Activated naive CD8-positive, alpha-beta T cell treated with anti-CD3 and anti-CD28 coated beads for 36 hours (primary cell): ENCODE measurements at regions not wholly inside any gene's neighbourhood (a gene's known extent, or its start where the extent isn't known, plus 50 kb on each side); places are given as distances from the start of the nearest gene placed in this dataset.

Experiments used
- DNase-seq: peaks from one replicate; pipeline ENCODE4 v3.0.0; 2021
- H3K27ac Mint-ChIP-seq: one replicate; pipeline ENCODE4 v1.8.0; 2022; ENCODE audit warnings: mild to moderate bottlenecking, moderate library complexity, mixed read lengths
- H3K27me3 Mint-ChIP-seq: one replicate; pipeline ENCODE4 v1.8.0; 2022; ENCODE audit warnings: mild to moderate bottlenecking, mixed read lengths
- H3K36me3 Mint-ChIP-seq: one replicate; pipeline ENCODE4 v1.8.0; 2021; ENCODE audit warnings: mild to moderate bottlenecking, mixed read lengths
- H3K4me1 Mint-ChIP-seq: one replicate; pipeline ENCODE4 v1.8.0; 2021; ENCODE audit warnings: mixed read lengths
- H3K4me3 Mint-ChIP-seq: one replicate; pipeline ENCODE4 v1.8.0; 2022; ENCODE audit warnings: mild to moderate bottlenecking, moderate library complexity, mixed read lengths
- H3K9me3 Mint-ChIP-seq: one replicate; pipeline ENCODE4 v1.8.0; 2022; ENCODE audit warnings: mixed read lengths

- no peak overlapping the region for H3K4me3 Mint-ChIP-seq
- H3K4me1 Mint-ChIP-seq: no peaks in the 10 kb centered on the region
- H3K27ac Mint-ChIP-seq: no peak overlapping the region
- no peaks in the 10 kb centered on the region for H3K36me3 Mint-ChIP-seq
- DNase-seq: no peak
- H3K9me3 Mint-ChIP-seq: no peaks in the 10 kb centered on the region
- no peaks in the 10 kb centered on the region for H3K27me3 Mint-ChIP-seq
Measured at GRCh38 chr5:117082977-117083376, 508.4 kb upstream of the SEMA6A start.

- Mint-ChIP-seq H3K4me3 (no peak overlapping the region), H3K27ac (no peak overlapping the region), H3K36me3 (no peaks in the 10 kb centered on the region), H3K27me3 (no peaks in the 10 kb centered on the region), H3K4me1 (no peaks in the 10 kb centered on the region), H3K9me3 (no peaks in the 10 kb centered on the region)
- DNase-seq: no peak
Measured at GRCh38 chr5:117077142-117077541, 502.5 kb upstream of the SEMA6A start.

DNA sequence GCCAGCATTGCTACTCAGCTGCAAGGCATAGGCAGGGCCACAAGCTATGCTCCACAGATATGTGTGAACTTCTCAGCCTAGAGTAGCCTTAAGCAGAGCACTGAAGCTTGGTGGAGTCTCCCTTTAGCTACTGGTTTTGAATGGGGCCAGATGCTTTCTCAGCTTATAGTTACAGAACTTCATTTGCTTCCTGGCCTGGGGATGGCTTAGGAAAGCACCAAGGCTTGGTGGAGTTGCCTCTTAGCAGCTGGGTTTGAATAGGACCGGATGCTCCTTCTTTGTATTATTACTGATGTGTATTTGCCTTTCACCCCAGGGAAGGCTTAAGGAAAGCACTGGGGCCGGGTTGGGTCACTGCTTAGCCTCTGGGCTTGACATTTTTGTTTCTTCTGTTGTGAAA, 497.8 kb upstream of the SEMA6A start:
- peaks cover 9% of the 10 kb centered on the region for H3K9me3 Mint-ChIP-seq
- H3K27ac Mint-ChIP-seq: no peak overlapping the region
- H3K27me3 Mint-ChIP-seq: no peaks in the 10 kb centered on the region
- no peaks in the 10 kb centered on the region for H3K36me3 Mint-ChIP-seq
- H3K4me3 Mint-ChIP-seq: no peak overlapping the region
- no peaks in the 10 kb centered on the region for H3K4me1 Mint-ChIP-seq
- DNase-seq: no peak

GRCh38 chr5:117065800-117066199, 491.2 kb upstream of the SEMA6A start:
- Mint-ChIP-seq H3K4me3 (no peak overlapping the region), H3K36me3 (no peaks in the 10 kb centered on the region), H3K4me1 (no peaks in the 10 kb centered on the region), H3K27me3 (no peaks in the 10 kb centered on the region), H3K9me3 (peaks cover 1% of the 10 kb centered on the region), H3K27ac (no peak overlapping the region)
- no peak for DNase-seq

DNA sequence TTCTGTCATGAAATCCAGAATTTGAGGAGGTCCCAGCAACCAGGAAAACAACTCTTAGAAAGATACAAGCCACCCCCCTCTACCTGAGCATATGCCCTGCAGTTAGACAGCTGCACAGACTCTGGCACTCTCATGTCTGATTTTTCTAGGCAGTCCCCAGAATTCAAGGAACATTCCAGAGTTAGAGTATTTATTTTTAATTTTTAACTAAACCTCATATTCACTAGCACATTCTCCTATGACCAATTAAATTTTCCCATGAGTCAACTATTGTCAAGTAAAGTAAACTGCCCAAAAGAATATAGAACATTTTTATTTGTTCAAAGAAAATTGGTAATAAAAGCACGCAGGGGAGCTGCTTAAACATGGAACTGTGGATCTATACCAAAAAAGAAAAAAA, 490.5 kb upstream of the SEMA6A start:
- Mint-ChIP-seq H3K36me3 (no peaks in the 10 kb centered on the region), H3K9me3 (peaks cover under 1% of the 10 kb centered on the region), H3K27me3 (no peaks in the 10 kb centered on the region), H3K4me3 (no peak overlapping the region), H3K27ac (no peak overlapping the region), H3K4me1 (no peaks in the 10 kb centered on the region)
- no peak for DNase-seq

DNA sequence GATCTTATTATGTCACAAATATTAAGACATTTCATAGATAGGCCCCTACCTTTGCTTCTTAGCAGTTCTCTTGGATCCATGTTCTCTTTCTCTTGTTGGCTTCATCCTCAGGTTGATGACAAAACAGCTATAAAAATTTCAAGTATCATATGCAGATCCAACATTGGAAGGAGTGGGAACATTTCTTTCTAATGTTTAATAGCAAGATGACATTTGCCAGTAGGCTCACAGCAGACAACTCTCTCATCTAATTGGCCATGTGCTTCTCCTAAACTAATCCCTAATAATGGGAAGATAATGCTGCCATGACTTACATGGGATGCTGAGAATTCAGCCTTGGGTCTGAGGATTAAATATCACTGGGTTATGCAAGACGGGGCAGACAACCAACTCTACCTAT, 485.5 kb upstream of the SEMA6A start:
- no peak for DNase-seq
- Mint-ChIP-seq H3K27ac (no peak overlapping the region), H3K9me3 (no peaks in the 10 kb centered on the region), H3K27me3 (no peaks in the 10 kb centered on the region), H3K4me3 (no peak overlapping the region), H3K36me3 (no peaks in the 10 kb centered on the region), H3K4me1 (no peaks in the 10 kb centered on the region)

DNA sequence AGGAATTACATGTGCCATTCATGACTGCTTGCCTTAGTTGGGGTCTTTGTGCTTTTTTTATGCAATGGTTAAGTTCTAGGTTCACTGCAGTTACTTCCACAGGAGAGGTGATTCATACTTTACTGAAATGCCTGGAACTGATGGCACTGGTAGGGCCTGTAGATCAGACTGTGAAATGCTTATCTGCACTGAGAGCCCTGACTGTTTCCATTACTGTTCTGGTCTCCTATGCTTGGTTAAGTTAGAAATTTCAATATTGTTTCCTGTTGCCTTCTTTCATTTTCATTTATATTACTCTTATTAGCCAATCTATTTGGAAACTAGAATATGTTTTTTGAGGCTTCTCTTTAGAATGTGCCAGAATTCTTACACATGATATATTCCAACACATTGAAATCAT, 484.1 kb upstream of the SEMA6A start:
- no peaks in the 10 kb centered on the region for H3K27me3 Mint-ChIP-seq

DNA sequence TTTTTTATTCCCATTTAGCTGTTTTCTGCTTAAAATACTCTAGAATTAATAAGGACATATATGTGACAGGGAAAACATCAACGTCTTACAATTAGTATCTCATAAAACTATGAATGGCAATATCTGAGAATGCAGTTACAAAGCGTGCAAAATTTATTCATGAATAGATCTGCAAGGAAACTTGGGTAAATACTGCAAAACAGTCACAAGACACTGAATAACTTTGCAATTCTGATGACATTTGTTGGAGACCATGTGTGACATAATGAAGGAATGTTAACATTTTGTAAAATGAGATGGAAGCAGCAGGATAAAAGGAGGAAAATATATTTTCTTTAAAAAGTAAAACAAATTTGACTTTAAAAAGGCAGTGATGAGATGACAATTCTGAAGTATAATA, 480.9 kb upstream of the SEMA6A start:
- no peaks in the 10 kb centered on the region for H3K9me3 Mint-ChIP-seq
- H3K27me3 Mint-ChIP-seq: no peaks in the 10 kb centered on the region
- no peak overlapping the region for H3K4me3 Mint-ChIP-seq
- H3K36me3 Mint-ChIP-seq: no peaks in the 10 kb centered on the region
- H3K27ac Mint-ChIP-seq: no peak overlapping the region
- no peaks in the 10 kb centered on the region for H3K4me1 Mint-ChIP-seq
- no peak for DNase-seq

More for the DNA sequence above, 484.1 kb upstream of the SEMA6A start:
- no peak overlapping the region for H3K4me3 Mint-ChIP-seq
- H3K36me3 Mint-ChIP-seq: no peaks in the 10 kb centered on the region
- H3K27ac Mint-ChIP-seq: no peak overlapping the region
- DNase-seq: no peak
- H3K9me3 Mint-ChIP-seq: no peaks in the 10 kb centered on the region
- H3K4me1 Mint-ChIP-seq: no peaks in the 10 kb centered on the region

DNA sequence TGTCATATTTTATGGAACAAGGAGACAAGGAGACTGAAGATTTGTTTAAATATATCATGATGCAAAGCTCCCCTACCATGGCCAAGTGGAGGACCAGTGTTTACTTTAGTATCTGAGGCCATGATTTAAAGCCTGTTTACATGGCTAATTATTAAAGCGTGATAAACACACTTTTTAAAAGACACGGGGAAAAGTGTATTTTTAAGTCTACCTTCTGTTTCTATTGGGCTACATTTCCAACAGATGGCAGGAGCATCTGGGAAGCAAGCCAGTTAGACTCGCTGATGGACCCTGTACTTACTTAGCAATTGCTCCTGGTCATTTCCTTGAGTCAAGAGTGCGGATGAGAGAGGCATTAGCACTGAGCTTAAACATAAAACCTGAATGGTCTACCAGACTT, 480.3 kb upstream of the SEMA6A start:
- no peak for DNase-seq
- Mint-ChIP-seq H3K4me1 (no peaks in the 10 kb centered on the region), H3K36me3 (no peaks in the 10 kb centered on the region), H3K4me3 (no peak overlapping the region), H3K27ac (no peak overlapping the region), H3K9me3 (no peaks in the 10 kb centered on the region), H3K27me3 (no peaks in the 10 kb centered on the region)

DNA sequence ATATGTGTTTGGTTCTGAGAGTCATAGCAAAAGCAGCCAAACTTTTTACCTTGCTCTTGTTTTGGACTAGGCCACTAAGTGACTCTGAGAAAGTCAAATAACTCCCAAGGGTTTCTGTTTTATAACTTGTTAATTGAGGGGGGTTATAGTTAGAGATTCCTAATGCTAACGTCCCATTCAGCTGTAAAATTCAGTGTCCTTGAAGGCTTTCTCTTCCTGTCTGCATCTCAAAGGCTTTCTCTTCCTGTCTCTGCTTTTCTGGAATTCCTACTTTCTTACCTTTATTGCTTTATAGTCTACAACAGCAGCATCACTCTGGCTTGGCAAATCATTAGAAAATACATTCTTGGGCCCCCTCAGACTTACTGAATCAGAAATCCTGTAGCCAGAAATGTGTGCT, 479.5 kb upstream of the SEMA6A start:
- no peak for DNase-seq
- H3K27me3 Mint-ChIP-seq: no peaks in the 10 kb centered on the region
- no peaks in the 10 kb centered on the region for H3K9me3 Mint-ChIP-seq
- H3K36me3 Mint-ChIP-seq: no peaks in the 10 kb centered on the region
- H3K4me1 Mint-ChIP-seq: no peaks in the 10 kb centered on the region
- H3K27ac Mint-ChIP-seq: no peak overlapping the region
- no peak overlapping the region for H3K4me3 Mint-ChIP-seq

DNA sequence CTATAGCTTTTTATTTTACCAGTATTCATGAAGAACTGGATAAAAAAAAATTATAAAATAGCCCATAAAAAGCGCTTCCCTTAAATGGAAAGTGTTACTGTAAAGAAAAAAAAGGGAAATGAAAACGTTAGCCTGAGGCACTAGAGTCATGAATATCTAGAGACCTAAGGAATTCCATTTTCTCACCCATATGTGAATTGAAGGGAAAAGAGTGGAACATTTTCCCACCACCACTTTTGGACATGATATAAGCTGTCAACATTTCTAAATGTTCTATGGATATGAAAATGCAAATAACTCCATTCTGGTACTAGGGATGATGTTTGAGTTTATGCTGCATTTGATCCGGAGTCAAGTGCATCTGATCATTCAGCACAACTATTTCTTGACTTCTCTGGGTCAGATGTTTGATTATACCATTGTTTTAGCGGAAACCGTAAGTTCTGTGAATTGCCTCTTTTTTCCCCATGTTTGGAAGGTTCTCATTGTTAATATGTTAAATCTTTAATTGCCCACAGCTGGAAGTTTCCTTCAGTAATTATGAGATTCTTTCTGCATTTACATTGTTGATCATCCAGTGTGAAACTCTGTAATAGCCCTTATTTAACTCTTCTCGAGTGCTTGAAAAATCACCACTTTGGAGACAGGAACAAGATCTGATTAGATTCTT, 467.4 kb upstream of the SEMA6A start:
- DNase-seq: no peak
- Mint-ChIP-seq H3K4me3 (no peak overlapping the region), H3K27ac (no peak overlapping the region), H3K4me1 (no peaks in the 10 kb centered on the region), H3K9me3 (no peaks in the 10 kb centered on the region), H3K36me3 (no peaks in the 10 kb centered on the region), H3K27me3 (no peaks in the 10 kb centered on the region)

DNA sequence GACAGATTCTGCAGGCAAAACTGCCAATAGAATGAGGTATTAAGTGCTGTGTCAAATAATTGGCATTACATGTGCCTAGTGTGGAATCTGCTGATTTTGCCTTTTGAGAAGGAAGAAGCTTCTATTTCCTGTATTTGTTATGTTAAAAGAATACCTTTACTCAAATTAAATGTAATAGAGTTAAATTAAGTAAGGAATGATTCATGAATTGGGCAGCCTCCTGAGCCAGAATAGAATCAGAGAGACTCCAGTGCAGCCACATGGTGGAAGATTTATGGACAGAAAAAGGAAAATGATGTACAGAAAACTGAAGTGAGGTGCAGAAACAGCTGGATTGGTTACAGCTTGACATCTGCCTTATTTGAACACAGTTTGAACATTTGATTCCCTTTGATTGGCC, 464.4 kb upstream of the SEMA6A start:
- Mint-ChIP-seq H3K4me1 (no peaks in the 10 kb centered on the region), H3K27me3 (no peaks in the 10 kb centered on the region), H3K27ac (no peak overlapping the region), H3K4me3 (no peak overlapping the region), H3K36me3 (no peaks in the 10 kb centered on the region), H3K9me3 (no peaks in the 10 kb centered on the region)
- no peak for DNase-seq

GRCh38 chr5:117027384-117027783, 452.8 kb upstream of the SEMA6A start:
- no peak for DNase-seq
- no peaks in the 10 kb centered on the region for H3K4me1 Mint-ChIP-seq
- no peaks in the 10 kb centered on the region for H3K9me3 Mint-ChIP-seq
- no peaks in the 10 kb centered on the region for H3K27me3 Mint-ChIP-seq
- no peaks in the 10 kb centered on the region for H3K36me3 Mint-ChIP-seq
- no peak overlapping the region for H3K4me3 Mint-ChIP-seq
- no peak overlapping the region for H3K27ac Mint-ChIP-seq

DNA sequence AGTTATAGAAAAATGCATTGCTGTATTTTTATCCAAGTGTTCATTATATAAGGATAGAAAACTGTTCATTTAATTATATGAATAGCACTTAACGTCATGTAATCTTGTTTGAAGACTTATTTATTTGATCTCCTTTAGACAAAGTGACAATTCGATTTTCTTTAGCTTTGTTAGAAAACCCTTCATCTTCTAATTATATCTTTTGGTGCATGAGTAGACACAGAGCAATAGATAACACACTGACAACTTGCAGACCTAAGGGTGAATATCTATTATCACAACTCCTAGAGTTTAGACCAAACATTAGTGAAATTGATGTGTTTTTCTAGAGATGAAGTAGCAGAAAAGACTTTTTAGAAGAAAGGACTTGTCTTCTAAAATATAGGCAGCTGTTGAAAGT, 446.4 kb upstream of the SEMA6A start:
- H3K4me1 Mint-ChIP-seq: no peaks in the 10 kb centered on the region
- DNase-seq: no peak
- H3K27me3 Mint-ChIP-seq: no peaks in the 10 kb centered on the region
- no peak overlapping the region for H3K4me3 Mint-ChIP-seq
- H3K36me3 Mint-ChIP-seq: no peaks in the 10 kb centered on the region
- no peaks in the 10 kb centered on the region for H3K9me3 Mint-ChIP-seq
- H3K27ac Mint-ChIP-seq: no peak overlapping the region

DNA sequence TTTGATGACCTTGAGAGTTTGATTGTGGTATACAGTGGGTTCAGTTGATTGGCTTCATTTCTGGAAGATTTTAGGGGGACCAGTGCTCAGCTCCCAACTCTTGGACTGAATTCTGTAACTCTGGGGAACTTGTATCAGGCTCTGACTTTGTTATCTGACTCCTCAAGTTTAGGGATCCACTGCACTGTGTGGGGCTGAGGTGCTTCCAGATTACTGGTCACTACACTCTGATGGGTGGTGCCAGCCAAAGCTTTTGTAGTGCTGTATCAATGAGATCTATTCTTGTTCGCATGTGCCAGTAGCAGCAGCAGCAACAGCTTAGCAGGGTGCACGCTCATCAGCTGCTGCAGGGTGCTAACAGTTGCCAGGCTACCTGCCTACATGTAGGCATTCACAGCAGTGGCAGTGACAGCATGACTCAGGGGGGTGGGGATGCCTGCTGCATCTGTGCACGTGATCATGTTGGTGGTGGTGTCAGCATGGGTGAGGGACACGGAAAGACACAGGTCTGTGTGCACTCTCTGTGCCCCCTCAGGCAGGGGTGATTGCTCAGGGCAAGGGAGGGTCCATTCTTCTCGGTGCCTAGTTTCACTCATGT, 438.8 kb upstream of the SEMA6A start:
- H3K9me3 Mint-ChIP-seq: peaks cover 2% of the 10 kb centered on the region
- no peak overlapping the region for H3K27ac Mint-ChIP-seq

GRCh38 chr5:117010574-117010973, 436.0 kb upstream of the SEMA6A start:
- H3K36me3 Mint-ChIP-seq: no peaks in the 10 kb centered on the region
- no peak overlapping the region for H3K4me3 Mint-ChIP-seq
- H3K4me1 Mint-ChIP-seq: no peaks in the 10 kb centered on the region
- no peaks in the 10 kb centered on the region for H3K27me3 Mint-ChIP-seq
- H3K9me3 Mint-ChIP-seq: peaks cover 2% of the 10 kb centered on the region
- H3K27ac Mint-ChIP-seq: no peak overlapping the region
- DNase-seq: no peak

More for the DNA sequence above, 438.8 kb upstream of the SEMA6A start:
- Mint-ChIP-seq H3K27me3 (no peaks in the 10 kb centered on the region), H3K4me3 (no peak overlapping the region), H3K36me3 (no peaks in the 10 kb centered on the region), H3K4me1 (no peaks in the 10 kb centered on the region)
- no peak for DNase-seq
